ENCODE measurements at regions not wholly inside any gene's neighbourhood (a gene's known extent, or its start where the extent isn't known, plus 50 kb on each side); places are given as distances from the start of the nearest gene placed in this dataset.
"Not testable (repeated sequence)": the region's sequence is repeated elsewhere in the genome, so short reads cannot be mapped to it uniquely, and the experiment has no call there.

- not testable (repeated sequence) for DNase-seq (ENCODE audit: low read depth)
Measured at GRCh38 chr5:96097488-96097887, 135.8 kb upstream of the ELL2 start.

- DNase-seq (ENCODE audit: low read depth), result no peak
Measured at GRCh38 chr5:96096724-96097123, 135.1 kb upstream of the ELL2 start.

- no peak for DNase-seq (ENCODE audit: low read depth)
Measured at GRCh38 chr5:96094904-96095303, 133.3 kb upstream of the ELL2 start.

GRCh38 chr5:96093890-96094381 is 132.3 kb upstream of the ELL2 start:
- no peak for DNase-seq (ENCODE audit: low read depth)

- DNase-seq (ENCODE audit: low read depth), result no peak
Measured at GRCh38 chr5:96093340-96093739, 131.7 kb upstream of the ELL2 start.

GRCh38 chr5:96091874-96092273 is 130.2 kb upstream of the ELL2 start:
- no peak for DNase-seq (ENCODE audit: low read depth)

- DNase-seq (ENCODE audit: low read depth), result no peak
Measured at GRCh38 chr5:96090215-96090614, 128.6 kb upstream of the ELL2 start.

- DNase-seq (ENCODE audit: low read depth), result no peak
Measured at GRCh38 chr5:96088706-96089498, 127.3 kb upstream of the ELL2 start.

- DNase-seq (ENCODE audit: low read depth), result no peak
Measured at GRCh38 chr5:96087939-96088338, 126.3 kb upstream of the ELL2 start.

GRCh38 chr5:96084874-96085506 is 123.3 kb upstream of the ELL2 start:
- no peak for DNase-seq (ENCODE audit: low read depth)

GRCh38 chr5:96083361-96083881 is 121.8 kb upstream of the ELL2 start:
- peak; percentile 67 for DNase-seq (ENCODE audit: low read depth)

- DNase-seq (ENCODE audit: low read depth), result no peak
Measured at GRCh38 chr5:96081276-96081858, 119.7 kb upstream of the ELL2 start.

- DNase-seq (ENCODE audit: low read depth), result peak; percentile 35
Measured at GRCh38 chr5:96080557-96080956, 118.9 kb upstream of the ELL2 start.

GRCh38 chr5:96079962-96080361 is 118.3 kb upstream of the ELL2 start:
- no peak for DNase-seq (ENCODE audit: low read depth)

GRCh38 chr5:96079075-96079474 is 117.4 kb upstream of the ELL2 start:
- peak; percentile 78 for DNase-seq (ENCODE audit: low read depth)

- DNase-seq (ENCODE audit: low read depth), result no peak
Measured at GRCh38 chr5:96076451-96076850, 114.8 kb upstream of the ELL2 start.

- DNase-seq (ENCODE audit: low read depth), result no peak
Measured at GRCh38 chr5:96075579-96076289, 114.1 kb upstream of the ELL2 start.

- DNase-seq (ENCODE audit: low read depth), result no peak
Measured at GRCh38 chr5:96074870-96075269, 113.2 kb upstream of the ELL2 start.

GRCh38 chr5:96074460-96074859 is 112.8 kb upstream of the ELL2 start:
- DNase-seq (ENCODE audit: low read depth), result no peak

GRCh38 chr5:96072791-96073165 is 111.1 kb upstream of the ELL2 start:
- no peak for DNase-seq (ENCODE audit: low read depth)

- no peak for DNase-seq (ENCODE audit: low read depth)
Measured at GRCh38 chr5:96072138-96072790, 110.6 kb upstream of the ELL2 start.

Measured in GM04504 (cell line).